ENCODE measurements at regions not wholly inside any gene's neighbourhood (a gene's known extent, or its start where the extent isn't known, plus 50 kb on each side); places are given as distances from the start of the nearest gene placed in this dataset.
"Not testable (repeated sequence)": the region's sequence is repeated elsewhere in the genome, so short reads cannot be mapped to it uniquely, and the experiment has no call there.

- no peak for DNase-seq (ENCODE audit: low spot score)
Measured at GRCh38 chr3:144524531-144524930, 552.9 kb downstream of the DIPK2A start.

- DNase-seq (ENCODE audit: low spot score) = no peak
Measured at GRCh38 chr3:144529566-144529965, 557.9 kb downstream of the DIPK2A start.

GRCh38 chr3:144544871-144545270 lies 573.2 kb downstream of the DIPK2A start:
- no peak for DNase-seq (ENCODE audit: low spot score)

GRCh38 chr3:144546539-144546938 lies 574.9 kb downstream of the DIPK2A start:
- no peak for DNase-seq (ENCODE audit: low spot score)

- no peak for DNase-seq (ENCODE audit: low spot score)
Measured at GRCh38 chr3:144548346-144548745, 576.7 kb downstream of the DIPK2A start.

- DNase-seq (ENCODE audit: low spot score) = no peak
Measured at GRCh38 chr3:144549166-144549565, 577.5 kb downstream of the DIPK2A start.

GRCh38 chr3:144552346-144553057 lies 580.9 kb downstream of the DIPK2A start:
- no peak for DNase-seq (ENCODE audit: low spot score)

GRCh38 chr3:144553301-144553700 lies 581.7 kb downstream of the DIPK2A start:
- no peak for DNase-seq (ENCODE audit: low spot score)

GRCh38 chr3:144554889-144555288 lies 583.3 kb downstream of the DIPK2A start:
- no peak for DNase-seq (ENCODE audit: low spot score)

GRCh38 chr3:144556392-144556791 lies 584.8 kb downstream of the DIPK2A start:
- DNase-seq (ENCODE audit: low spot score) = no peak

GRCh38 chr3:144557515-144557914 lies 585.9 kb downstream of the DIPK2A start:
- no peak for DNase-seq (ENCODE audit: low spot score)

GRCh38 chr3:144564011-144564410 lies 592.4 kb downstream of the DIPK2A start:
- DNase-seq (ENCODE audit: low spot score) = no peak

- DNase-seq (ENCODE audit: low spot score) = no peak
Measured at GRCh38 chr3:144566320-144566719, 594.7 kb downstream of the DIPK2A start.

GRCh38 chr3:144569651-144570050 lies 598.0 kb downstream of the DIPK2A start:
- no peak for DNase-seq (ENCODE audit: low spot score)

- no peak for DNase-seq (ENCODE audit: low spot score)
Measured at GRCh38 chr3:144583871-144584270, 612.2 kb downstream of the DIPK2A start.

- DNase-seq (ENCODE audit: low spot score) = no peak
Measured at GRCh38 chr3:144585408-144585807, 613.8 kb downstream of the DIPK2A start.

GRCh38 chr3:144585953-144586352 lies 614.3 kb downstream of the DIPK2A start:
- no peak for DNase-seq (ENCODE audit: low spot score)

- DNase-seq (ENCODE audit: low spot score) = no peak
Measured at GRCh38 chr3:144586382-144586781, 614.8 kb downstream of the DIPK2A start.

- no peak for DNase-seq (ENCODE audit: low spot score)
Measured at GRCh38 chr3:144590854-144591253, 619.2 kb downstream of the DIPK2A start.

- no peak for DNase-seq (ENCODE audit: low spot score)
Measured at GRCh38 chr3:144593881-144594280, 622.3 kb downstream of the DIPK2A start.

- DNase-seq (ENCODE audit: low spot score) = not testable (repeated sequence)
Measured at GRCh38 chr3:144620236-144620635, 648.6 kb downstream of the DIPK2A start.

- DNase-seq (ENCODE audit: low spot score) = no peak
Measured at GRCh38 chr3:144622845-144623244, 651.2 kb downstream of the DIPK2A start.

- no peak for DNase-seq (ENCODE audit: low spot score)
Measured at GRCh38 chr3:144624656-144625055, 653.0 kb downstream of the DIPK2A start.

GRCh38 chr3:144626835-144627234 lies 655.2 kb downstream of the DIPK2A start:
- no peak for DNase-seq (ENCODE audit: low spot score)
